KBM-7 (cell line): ENCODE measurements at regions not wholly inside any gene's neighbourhood (a gene's known extent, or its start where the extent isn't known, plus 50 kb on each side); places are given as distances from the start of the nearest gene placed in this dataset.
"Not testable (repeated sequence)": the region's sequence is repeated elsewhere in the genome, so short reads cannot be mapped to it uniquely, and the experiment has no call there.

Source experiments
- DNase-seq: peaks from one replicate; pipeline ENCODE4 v3.0.0-alpha.2; 2015
- in situ Hi-C: fragments of 300-500 bp; cut with MboI; formaldehyde crosslinking; loops from 2 replicates; pipeline ENCODE4 v1.14.3; 2020; ENCODE audit warnings: low sequenced_read_pairs, low pct_unique_long_range_greater_than_20kb, mixed read lengths

GRCh38 chr7:138299066-138299465 lies 161.0 kb upstream of the TRIM24 start:
- in situ Hi-C loops, result no loop called here
- peak; percentile 35 for DNase-seq

GRCh38 chr7:138303230-138304070 lies 156.6 kb upstream of the TRIM24 start:
- in situ Hi-C loops, result no loop called here
- DNase-seq, result peak; percentile 17

- in situ Hi-C loops, result no loop called here
- DNase-seq, result no peak
Observed at GRCh38 chr7:138304071-138304320, 156.1 kb upstream of the TRIM24 start.

GRCh38 chr7:138307633-138308032 lies 152.4 kb upstream of the TRIM24 start:
- DNase-seq, result no peak
- in situ Hi-C loops, result no loop called here

- no peak for DNase-seq
- in situ Hi-C loops, result no loop called here
Observed at GRCh38 chr7:138308136-138308535, 151.9 kb upstream of the TRIM24 start.

GRCh38 chr7:138309186-138309585 lies 150.9 kb upstream of the TRIM24 start:
- DNase-seq, result no peak
- in situ Hi-C loops, result no loop called here

- in situ Hi-C loops, result no loop called here
- no peak for DNase-seq
Observed at GRCh38 chr7:138313829-138314178, 146.3 kb upstream of the TRIM24 start.

- DNase-seq, result no peak
- in situ Hi-C loops, result no loop called here
Observed at GRCh38 chr7:138316421-138317043, 143.5 kb upstream of the TRIM24 start.

GRCh38 chr7:138317044-138317596 lies 142.9 kb upstream of the TRIM24 start:
- in situ Hi-C loops, result no loop called here
- DNase-seq, result no peak

GRCh38 chr7:138324941-138325340 lies 135.1 kb upstream of the TRIM24 start:
- in situ Hi-C loops, result no loop called here
- DNase-seq, result no peak

GRCh38 chr7:138325434-138325833 lies 134.6 kb upstream of the TRIM24 start:
- in situ Hi-C loops, result no loop called here
- no peak for DNase-seq

GRCh38 chr7:138328215-138328614 lies 131.8 kb upstream of the TRIM24 start:
- in situ Hi-C loops, result no loop called here
- DNase-seq, result no peak

GRCh38 chr7:138332850-138333249 lies 127.2 kb upstream of the TRIM24 start:
- not testable (repeated sequence) for DNase-seq

GRCh38 chr7:138338361-138338760 lies 121.7 kb upstream of the TRIM24 start:
- in situ Hi-C loops, result no loop called here
- DNase-seq, result no peak

More at GRCh38 chr7:138332850-138333249, 127.2 kb upstream of the TRIM24 start:
- in situ Hi-C loops, result not testable (repeated sequence)

GRCh38 chr7:138339229-138339628 lies 120.8 kb upstream of the TRIM24 start:
- in situ Hi-C loops, DNase-seq: not testable (repeated sequence)

GRCh38 chr7:138342990-138343389 lies 117.1 kb upstream of the TRIM24 start:
- DNase-seq, result no peak
- in situ Hi-C loops, result no loop called here

- DNase-seq, result peak; percentile 59
Observed at GRCh38 chr7:138345567-138345966, 114.5 kb upstream of the TRIM24 start.

GRCh38 chr7:138346975-138347374 lies 113.1 kb upstream of the TRIM24 start:
- DNase-seq, result no peak
- in situ Hi-C loops, result no loop called here

More at GRCh38 chr7:138345567-138345966, 114.5 kb upstream of the TRIM24 start:
- in situ Hi-C loops, result no loop called here

GRCh38 chr7:138349841-138350700 lies 110.0 kb upstream of the TRIM24 start:
- DNase-seq, result no peak
- in situ Hi-C loops, result no loop called here
